ENCODE measurements at regions not wholly inside any gene's neighbourhood (a gene's known extent, or its start where the extent isn't known, plus 50 kb on each side); places are given as distances from the start of the nearest gene placed in this dataset.
A peak's percentile ranks its signal among the peaks of the same experiment; 100 is the strongest.

DNA sequence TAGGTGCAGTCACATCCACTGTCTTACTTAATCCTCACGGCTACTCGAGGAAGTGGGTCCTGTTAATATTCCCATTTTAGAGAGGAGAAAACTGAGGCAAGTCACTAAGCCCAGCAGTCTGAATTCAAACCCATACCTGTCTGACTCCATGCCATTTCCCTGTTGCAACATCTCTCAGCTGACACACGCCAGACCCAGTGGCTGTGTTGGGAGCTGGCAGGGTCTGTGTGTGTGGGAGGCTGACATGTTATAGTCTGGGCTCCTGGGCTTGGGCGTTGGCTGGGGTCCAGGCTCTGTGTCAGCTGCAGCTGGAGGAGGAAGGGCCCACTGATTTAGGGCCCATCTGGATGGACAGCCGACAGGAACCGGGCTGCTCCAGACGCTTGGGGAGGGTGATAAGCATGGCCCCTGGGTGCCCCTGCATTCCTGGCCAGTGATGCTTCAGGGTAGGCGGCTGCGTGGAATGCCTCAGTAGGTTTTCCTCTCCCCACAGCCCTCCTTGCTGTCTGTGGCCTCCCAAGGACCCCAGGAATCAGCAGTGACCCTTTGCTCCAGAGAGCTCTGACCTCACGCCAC, 562.5 kb downstream of the MN1 start:
- Histone ChIP-seq H3K4me2 (ENCODE audit: insufficient read depth in 1 of 2, low read depth in 2 of 2, low read length in 2 of 2) (no peak overlapping the region), H2BK15ac (ENCODE audit: low read length) (no peak overlapping the region), H3K23me2 (ENCODE audit: low read depth, low read length) (no peaks in the 10 kb centered on the region), H2BK120ac (replicated peaks; ENCODE audit: low read depth, low read length) (no peak overlapping the region), H3K27ac (ENCODE audit: low read depth, low read length) (no peak overlapping the region; the same call in 1 of the 2 replicates), H4K20me1 (replicated peaks in 1 of 2; ENCODE audit: control insufficient read depth in 1 of 2, insufficient read depth in 2 of 2, low read length in 2 of 2) (no peaks in the 10 kb centered on the region), H3K9me3 (ENCODE audit: insufficient read depth in 2 of 2, low read depth in 1 of 2, low read length in 1 of 2) (no peaks in the 10 kb centered on the region), H2BK5ac (ENCODE audit: low read depth, low read length) (no peak overlapping the region), H3K36me3 (ENCODE audit: control insufficient read depth in 2 of 4, insufficient read depth in 4 of 4, low read length in 3 of 4) (no peaks in the 10 kb centered on the region), H2AK5ac (ENCODE audit: low read depth, low read length) (no peak overlapping the region), H3K79me1 (ENCODE audit: low read depth, low read length) (no peaks in the 10 kb centered on the region), H3K56ac (replicated peaks; ENCODE audit: insufficient read length, low read depth, low read length) (no peak overlapping the region), H2BK12ac (ENCODE audit: low read depth, low read length) (no peak overlapping the region), H2BK20ac (ENCODE audit: low read length) (no peak overlapping the region), H3K4me1 (replicated peaks in 1 of 4; ENCODE audit: control insufficient read depth in 3 of 4, insufficient read depth in 4 of 4, low read length in 3 of 4) (peaks cover 0 to 6% (median 4%) of the 10 kb centered on the region in 4 experiments; a peak in 5 of 7 replicates), H3K14ac (ENCODE audit: insufficient read length) (no peak overlapping the region), H4K5ac (ENCODE audit: insufficient read length, low read depth, low read length) (no peak overlapping the region), H3K27me3 (replicated peaks in 1 of 4; ENCODE audit: control insufficient read depth in 3 of 4, extremely low read depth in 1 of 4, insufficient read depth in 3 of 4, low read length in 3 of 4) (no peaks in the 10 kb centered on the region; a peak in 1 of 7 replicates), H4K91ac (replicated peaks; ENCODE audit: insufficient read length, low read length) (no peak overlapping the region), H2AFZ (ENCODE audit: low read length) (no peak overlapping the region), H3K4ac (replicated peaks; ENCODE audit: insufficient read length, low read depth, low read length) (no peak overlapping the region), H3K9ac (replicated peaks in 1 of 4; ENCODE audit: extremely low read depth in 1 of 4, low read depth in 3 of 4, low read length in 3 of 4) (no peak overlapping the region), H4K8ac (ENCODE audit: extremely low read depth, insufficient read depth, low read length) (peak overlapping the region; percentile 29; the same call in 1 of the 2 replicates), H3K23ac (ENCODE audit: insufficient read length) (no peak overlapping the region), H3K18ac (ENCODE audit: extremely low read depth, low read length) (no peak overlapping the region), H3K79me2 (ENCODE audit: control insufficient read depth in 1 of 2, insufficient read depth in 2 of 2, low read length in 2 of 2) (no peaks in the 10 kb centered on the region), H3K4me3 (ENCODE audit: extremely low read depth in 1 of 4, insufficient read depth in 2 of 4, low read depth in 3 of 4, low read length in 4 of 4) (no peak overlapping the region)
- CTCF ChIA-PET (ENCODE audit: partially characterized antibody): no interaction called here
- whole genome bisulfite sequencing, 2 experiments (ENCODE audit: extremely low coverage in 1 of 2, insufficient coverage in 1 of 2, insufficient read length in 1 of 2, insufficient replicate concordance in 2 of 2, low coverage in 1 of 2, low lambda C conversion rate in 2 of 2, missing lambda C conversion rate in 1 of 2): 86% methylated on average over 8 of the region's 10 CpGs; no CpG with 5 or more reads in 1 of the 2 experiments
- FAIRE-seq: no peak
- no peak for DNase-seq (ENCODE audit: low read depth in 1 of 2, low spot score in 2 of 2)
- POLR2A ChIA-PET (ENCODE audit: partially characterized antibody): interaction anchor here (1.5 kb wide), 1 partner anchor 15 kb away, joined by 3 read pairs; no protein-coding TSS in a partner anchor
- TF ChIP-seq KDM1A (IDR thresholded peaks at IDR 0.05; ENCODE audit: borderline replicate concordance, low read length) (0 out of 2 replicates have a peak, but pooled peaks have one; percentile 31), SP4 (IDR thresholded peaks at IDR 0.05; ENCODE audit: low read length) (no peak), RBBP5 (IDR thresholded peaks at IDR 0.05; ENCODE audit: borderline replicate concordance, low read depth, low read length) (no peak), NRF1 (IDR thresholded peaks at IDR 0.05; ENCODE audit: low read depth, low read length) (no peak), HDAC2 (IDR thresholded peaks at IDR 0.05; ENCODE audit: borderline replicate concordance in 1 of 2, low read depth in 2 of 2, low read length in 2 of 2) (no peak), SUZ12 (IDR thresholded peaks at IDR 0.05; ENCODE audit: low read length) (no peak)

All from H1 (cell line).